HG02610 (cell line): ENCODE measurements at regions not wholly inside any gene's neighbourhood (a gene's known extent, or its start where the extent isn't known, plus 50 kb on each side); places are given as distances from the start of the nearest gene placed in this dataset.

Experiments
- ATAC-seq: cut with Tn5 transposase; IDR thresholded peaks from one replicate; pipeline ENCODE4 v1.9.1; 2021; ENCODE audit warnings: mild to moderate bottlenecking, moderate library complexity; ENCODE audit not compliant: unreplicated experiment

GRCh38 chr5:2946315-2946714 is 194.8 kb upstream of the IRX2 start:
- no peak for ATAC-seq

DNA sequence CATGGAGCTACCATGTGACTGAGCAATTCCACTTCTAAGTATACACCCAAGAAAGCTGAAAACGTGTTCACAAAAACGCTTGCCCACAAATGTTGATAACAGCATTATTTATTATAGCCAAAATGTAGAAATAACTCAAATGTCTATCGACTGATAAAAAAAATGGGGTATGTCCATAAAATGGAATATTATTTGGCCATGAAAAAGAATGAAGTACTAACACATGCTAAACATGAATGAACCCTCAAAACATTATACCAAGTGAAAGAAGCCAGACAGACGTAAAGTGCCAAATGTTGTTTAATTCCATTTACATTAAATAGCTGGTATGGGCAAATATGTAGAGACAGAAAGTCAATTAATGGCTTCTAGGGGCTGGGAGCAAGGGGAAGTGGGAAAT is 184.9 kb upstream of the IRX2 start:
- no peak for ATAC-seq

GRCh38 chr5:2929779-2930178 is 178.3 kb upstream of the IRX2 start:
- no peak for ATAC-seq

- no peak for ATAC-seq
These were observed 170.2 kb upstream of the IRX2 start for GRCh38 chr5:2921651-2922050.

- ATAC-seq = no peak
These were observed 169.7 kb upstream of the IRX2 start for GRCh38 chr5:2921176-2921575.

DNA sequence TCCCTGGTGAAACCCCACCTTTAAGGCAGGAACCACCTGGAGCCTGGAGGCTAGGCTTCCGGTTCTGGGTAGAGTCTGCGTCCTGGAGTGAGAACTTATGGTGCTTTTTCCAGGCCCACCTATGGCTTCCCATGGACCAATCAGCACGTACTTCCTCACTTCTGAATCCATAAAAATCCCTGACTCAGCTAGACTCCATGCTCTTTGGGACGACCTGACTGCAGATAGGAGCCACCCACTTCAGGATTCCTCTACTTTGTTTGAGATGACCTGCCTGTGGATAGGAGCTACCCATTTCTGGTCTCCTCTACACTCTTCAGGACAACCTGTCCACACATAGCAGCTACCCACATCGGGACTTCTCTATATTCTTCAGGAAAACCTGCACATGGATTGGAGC is 168.8 kb upstream of the IRX2 start:
- ATAC-seq = no peak

DNA sequence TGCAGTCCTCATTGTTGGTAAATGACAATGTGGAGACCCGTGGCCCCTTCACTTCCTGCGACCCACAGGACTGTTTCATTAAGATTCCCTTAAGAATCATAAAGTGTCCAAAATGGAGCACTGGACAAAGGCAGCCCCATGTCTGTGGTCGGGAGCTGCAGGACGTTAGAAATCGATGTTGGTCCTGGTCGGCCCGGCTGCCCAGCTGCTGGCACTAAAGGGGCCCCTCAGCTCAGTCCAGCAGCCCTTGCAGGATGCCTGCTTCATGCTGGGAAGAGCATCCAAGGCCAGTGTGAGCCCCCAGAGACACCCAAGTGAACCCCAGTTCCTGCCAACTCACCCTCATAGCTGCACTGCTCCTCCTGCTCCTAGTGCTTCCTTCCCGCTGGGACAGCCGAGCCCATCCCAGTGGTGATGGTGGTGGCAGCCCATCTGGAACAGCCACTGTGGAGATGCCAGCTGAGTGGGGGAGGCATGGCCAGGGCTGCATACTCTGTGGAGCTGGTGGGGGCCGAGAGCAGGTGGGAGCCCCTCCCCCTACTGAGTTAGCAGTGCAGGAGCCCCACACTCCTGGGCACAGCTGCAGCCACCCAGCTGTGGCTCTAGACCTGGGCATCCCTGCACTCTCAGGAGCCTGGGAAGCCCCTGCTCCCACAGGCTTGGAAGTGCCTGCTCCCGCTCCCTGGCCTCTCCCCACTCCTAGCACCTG is 168.0 kb upstream of the IRX2 start:
- no peak for ATAC-seq

GRCh38 chr5:2917524-2917923 is 166.0 kb upstream of the IRX2 start:
- ATAC-seq = no peak

DNA sequence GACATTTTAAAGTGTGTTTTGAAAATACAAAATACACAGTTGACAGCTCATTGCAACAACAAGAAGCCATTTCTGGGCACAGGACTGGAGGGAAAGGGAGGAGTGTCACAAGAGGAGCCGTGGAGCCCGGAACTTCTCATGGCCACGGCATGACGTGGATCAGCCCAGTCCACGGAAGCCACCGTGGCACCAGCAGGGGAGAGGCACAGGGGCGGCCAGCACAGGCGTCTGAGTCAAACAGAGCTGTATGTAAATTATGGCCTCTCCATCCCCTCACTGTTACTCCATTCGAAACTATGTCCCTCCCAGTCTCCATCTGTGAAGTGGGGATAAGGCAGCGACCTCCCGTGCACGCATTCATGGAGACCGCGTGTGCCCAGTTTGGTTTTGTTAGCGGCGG is 165.6 kb upstream of the IRX2 start:
- ATAC-seq = no peak

GRCh38 chr5:2916076-2916682 is 164.7 kb upstream of the IRX2 start:
- ATAC-seq = no peak

DNA sequence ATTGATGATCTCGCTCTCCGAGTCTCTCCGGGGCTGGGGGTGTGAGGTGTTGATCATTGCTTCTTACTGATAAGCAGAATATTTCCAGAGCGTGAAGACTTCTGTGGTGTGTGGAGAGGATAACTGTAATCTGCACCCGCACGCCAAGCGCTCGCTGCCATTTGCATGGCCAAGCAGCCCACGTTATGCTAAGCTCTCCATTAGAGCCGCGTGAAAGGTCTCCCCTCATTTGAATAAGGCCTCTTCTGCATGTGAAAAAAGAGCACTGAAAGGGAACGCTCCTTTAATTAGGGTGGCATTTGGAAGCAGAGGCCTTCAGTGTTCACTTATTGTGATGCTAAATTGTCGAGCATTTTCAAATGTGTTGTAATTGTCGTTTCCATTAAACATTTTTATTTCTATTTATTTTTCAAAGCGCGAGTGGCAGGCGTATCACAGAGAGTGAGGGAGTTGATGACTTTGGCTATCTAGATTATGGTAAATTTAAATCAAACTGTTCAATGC is 163.6 kb upstream of the IRX2 start:
- no peak for ATAC-seq

- no peak for ATAC-seq
These were observed 162.7 kb upstream of the IRX2 start for GRCh38 chr5:2914022-2914661.

GRCh38 chr5:2913281-2913680 is 161.8 kb upstream of the IRX2 start:
- no peak for ATAC-seq

DNA sequence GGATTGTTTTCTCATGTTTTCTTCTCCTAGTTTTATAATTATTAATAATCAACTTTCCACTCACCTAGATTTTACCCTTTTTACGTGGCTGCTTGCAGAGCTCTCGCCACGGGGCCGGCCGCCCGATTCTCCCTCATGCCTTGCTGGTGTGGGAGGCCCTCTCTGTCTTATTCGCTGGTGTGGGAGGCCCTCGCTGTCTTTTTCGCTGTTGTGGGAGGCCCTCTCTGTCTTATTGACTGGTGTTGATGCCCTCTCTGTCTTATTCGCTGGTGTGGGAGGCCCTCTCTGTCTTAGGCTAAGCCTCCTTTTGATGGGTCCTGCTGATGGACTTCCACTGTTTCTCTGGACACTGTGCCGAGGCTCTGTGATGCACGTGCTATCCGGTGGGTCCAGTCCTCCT is 161.3 kb upstream of the IRX2 start:
- no peak for ATAC-seq

- ATAC-seq = no peak
These were observed 159.1 kb upstream of the IRX2 start for GRCh38 chr5:2910401-2911175.

- ATAC-seq = no peak
These were observed 157.6 kb upstream of the IRX2 start for GRCh38 chr5:2909035-2909434.

DNA sequence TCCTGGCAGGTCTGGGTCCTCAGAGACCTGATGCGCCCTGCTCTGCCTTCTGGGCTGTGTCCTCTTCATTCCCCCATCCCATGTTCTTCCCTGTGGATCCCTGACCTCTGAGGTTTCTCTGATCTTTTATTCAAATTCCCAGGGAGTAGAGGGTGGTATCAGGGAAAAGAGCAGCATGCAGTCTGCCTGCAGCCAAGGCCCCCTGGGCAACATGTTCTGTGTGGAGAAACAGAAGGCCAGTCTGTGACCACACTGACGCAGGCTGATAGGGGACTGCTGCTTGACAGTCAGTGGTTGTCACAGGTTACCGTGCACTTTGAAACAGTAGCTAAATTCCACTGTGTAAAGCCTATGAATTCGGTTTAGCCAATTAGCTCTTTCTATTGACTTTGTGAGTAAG is 156.6 kb upstream of the IRX2 start:
- no peak for ATAC-seq

DNA sequence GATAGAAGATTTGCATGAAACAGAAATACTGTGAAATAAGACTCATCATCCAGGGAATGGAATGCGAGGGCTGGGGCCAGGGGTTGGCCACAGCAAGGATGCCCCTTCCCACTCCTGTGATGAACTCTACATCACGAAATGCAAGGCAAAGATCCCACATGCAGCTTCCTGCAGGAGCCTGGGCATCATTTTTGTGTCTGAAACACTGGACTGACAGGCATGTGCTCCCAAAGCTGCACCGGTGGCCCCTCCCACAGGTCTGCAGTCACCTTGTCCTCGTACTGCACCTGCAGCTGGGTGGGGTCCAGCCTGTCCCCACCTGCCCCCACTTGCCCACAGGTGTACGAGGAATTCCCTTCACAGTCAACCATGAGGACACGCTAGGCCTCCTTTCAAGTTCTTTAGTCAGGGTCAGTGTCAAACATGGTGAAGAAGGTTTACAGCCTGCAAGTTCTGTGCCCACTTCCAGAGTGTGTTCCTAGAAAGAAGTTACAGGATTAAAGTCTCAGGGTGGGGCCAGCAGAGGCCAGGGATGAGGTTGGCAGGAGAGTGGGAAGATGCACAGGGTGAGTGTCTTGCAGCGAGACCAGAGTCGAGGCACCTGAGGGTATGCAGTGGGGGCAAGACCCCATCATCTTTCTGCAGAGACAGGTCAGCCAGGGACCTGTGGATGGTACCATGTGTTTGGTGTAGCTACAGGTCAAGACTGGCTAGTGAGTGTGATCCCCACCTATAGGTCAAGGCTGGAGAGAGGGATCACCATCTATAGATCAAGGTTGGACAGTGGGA is 155.0 kb upstream of the IRX2 start:
- ATAC-seq = no peak

DNA sequence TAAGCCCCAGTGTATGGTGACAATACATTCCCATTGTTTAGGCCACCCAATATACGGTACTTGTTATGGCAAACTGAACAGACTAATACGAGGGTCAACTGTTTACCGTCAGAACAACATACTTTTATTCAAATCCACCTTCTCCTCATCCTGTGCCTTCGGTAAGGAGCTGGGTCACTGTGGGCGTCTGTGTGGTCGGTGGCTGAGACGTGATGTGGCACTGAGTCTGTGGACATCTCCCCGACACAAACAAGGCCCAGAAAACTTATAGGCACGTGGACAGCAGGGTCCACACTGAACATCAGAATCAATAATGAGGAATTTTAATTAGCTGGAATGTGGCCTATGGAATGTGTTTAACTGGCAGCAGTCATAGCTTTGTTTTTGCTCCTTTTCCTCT is 154.3 kb upstream of the IRX2 start:
- ATAC-seq = no peak

DNA sequence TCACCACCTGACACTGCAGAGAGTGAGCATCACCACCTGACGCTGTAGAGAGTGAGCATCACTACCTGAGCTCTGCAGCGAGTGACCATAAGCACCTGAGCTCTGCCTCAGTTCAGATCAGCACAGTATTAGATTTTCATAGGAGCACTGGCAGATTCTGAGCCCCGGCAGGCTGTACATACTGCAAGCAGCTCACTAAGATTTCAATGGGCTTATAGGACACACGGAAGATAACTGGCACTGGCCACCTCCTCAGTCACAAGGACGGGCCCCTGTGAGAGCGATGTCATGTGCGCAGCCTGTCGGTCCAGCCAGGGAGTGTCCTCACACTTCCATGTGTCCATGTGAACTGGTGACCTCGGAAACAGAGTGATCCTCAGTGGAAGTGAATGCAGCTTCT is 153.5 kb upstream of the IRX2 start:
- ATAC-seq = no peak

DNA sequence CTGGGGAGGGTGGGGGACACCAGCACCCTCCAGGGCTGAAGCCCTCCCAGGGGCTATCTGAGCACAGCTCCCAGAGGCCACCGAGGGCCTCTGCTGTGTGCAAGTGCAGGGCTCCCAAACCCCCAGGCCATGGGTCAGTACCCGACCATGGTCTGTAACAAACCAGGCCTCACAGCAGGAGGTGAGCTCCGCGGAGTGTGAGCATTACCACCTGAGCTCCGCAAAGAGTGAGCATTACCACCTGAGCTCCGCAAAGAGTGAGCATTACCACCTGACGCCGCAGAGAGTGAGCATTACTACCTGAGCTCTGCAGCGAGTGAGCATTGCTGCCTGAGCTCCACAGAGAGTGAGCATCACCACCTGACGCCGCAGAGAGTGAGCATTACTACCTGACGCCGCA is 152.9 kb upstream of the IRX2 start:
- no peak for ATAC-seq
